ENCODE measurements at regions not wholly inside any gene's neighbourhood (a gene's known extent, or its start where the extent isn't known, plus 50 kb on each side); places are given as distances from the start of the nearest gene placed in this dataset.
"Not testable (repeated sequence)": the region's sequence is repeated elsewhere in the genome, so short reads cannot be mapped to it uniquely, and the experiment has no call there.

DNA sequence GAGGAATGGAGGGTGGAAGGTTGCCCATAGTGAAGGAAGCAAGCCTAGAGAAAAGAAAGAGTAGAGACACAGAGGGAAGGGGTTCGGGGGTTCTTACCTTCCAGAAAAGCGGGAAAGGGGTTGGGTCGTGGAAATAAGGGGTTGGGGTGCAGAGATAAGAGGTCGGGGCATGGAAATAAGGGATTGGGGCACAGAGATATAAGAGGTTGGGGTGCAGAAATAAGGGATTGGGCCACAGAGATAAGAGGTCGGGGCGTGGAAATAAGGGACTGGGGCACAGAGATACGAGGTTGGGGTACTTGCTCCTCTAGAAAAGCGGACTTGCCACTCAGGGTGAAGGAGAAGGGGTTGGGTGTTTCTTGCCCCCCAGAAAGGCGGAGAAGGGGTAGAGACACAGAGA lies 74.2 kb upstream of the GRPR start:
- TF ChIP-seq CTCF, POLR2AphosphoS5, POLR2A (IDR thresholded peaks at IDR 0.05): not testable (repeated sequence)

Data from prostate gland (tissue), 2 donors.